Endothelial cell of umbilical vein (primary cell): ENCODE measurements at regions not wholly inside any gene's neighbourhood (a gene's known extent, or its start where the extent isn't known, plus 50 kb on each side); places are given as distances from the start of the nearest gene placed in this dataset.

Source experiments
- BruUV-seq: library from RNA; stranded (reverse); fragments of 400-500 nt; replicated peaks from 2 replicates; lab custom pipeline; 2021; lab: Mats Ljungman, UMichigan
- CTCF ChIA-PET: fragments of 300-600, 350-600 bp; sonication (Branson Sonifier 250); formaldehyde crosslinking; loops from one replicate; lab custom pipeline; 2021; ENCODE audit warnings: antibody characterized with exemption, inconsistent platforms; lab: Charles Lee
- POLR2A ChIA-PET: fragments of 300-600, 350-600 bp; sonication (Branson Sonifier 250); formaldehyde crosslinking; loops from one replicate; lab custom pipeline; 2021; ENCODE audit warnings: antibody characterized with exemption, inconsistent platforms; lab: Charles Lee
- DNase-seq: peaks from one replicate; pipeline ENCODE4 v3.0.0-alpha.2; 2011; ENCODE audit warnings: low read depth, low spot score
- FAIRE-seq: peaks from 2 replicates; lab custom pipeline; 2011; peaks lifted over from hg19 to GRCh38; lab: Jason Lieb, UNC
- H2AFZ ChIP-seq: 2 replicates; pipeline ENCODE4 v1.6.0; 2012; ENCODE audit warnings: low read depth, low read length, control low read depth, inconsistent platforms
- H3K27ac ChIP-seq: 2 replicates; pipeline ENCODE4 v1.5.1; 2011; ENCODE audit warnings: low read depth, mild to moderate bottlenecking, control low read depth, low read length, moderate library complexity; ENCODE audit not compliant: insufficient read depth
- H3K27me3 ChIP-seq, 2 experiments: 2 replicates each; pipeline versions ENCODE4 v1.6.0 to v1.6.1; 2011; ENCODE audit warnings: low read length in 2 of 2, mixed read lengths in 1 of 2; ENCODE audit not compliant: control insufficient read depth in 2 of 2, insufficient read depth in 2 of 2
- H3K36me3 ChIP-seq, 2 experiments: 2 replicates in 1 of 2; 3 replicates in 1 of 2; pipeline ENCODE4 v1.5.1; 2011; ENCODE audit warnings: low read length in 2 of 2, mild to moderate bottlenecking in 1 of 2, moderate library complexity in 1 of 2; ENCODE audit not compliant: control insufficient read depth in 2 of 2, insufficient read depth in 2 of 2; ENCODE audit errors: extremely low read depth in 1 of 2
- H3K4me1 ChIP-seq: 3 replicates; pipeline ENCODE4 v1.5.1; 2011; ENCODE audit warnings: mild to moderate bottlenecking, low read length; ENCODE audit not compliant: control insufficient read depth, insufficient read depth; ENCODE audit errors: extremely low read depth
- H3K4me2 ChIP-seq: 2 replicates; pipeline ENCODE4 v1.6.1; 2011; ENCODE audit warnings: low read length, control low read depth, mixed read lengths; ENCODE audit not compliant: insufficient read depth
- H3K4me3 ChIP-seq, 3 experiments: fragments of 200-600 bp in 1 of 3; sonication (generic), shearing (Covaris generic) in 1 of 3; replicated peaks in 1 of 3; 2 replicates each; pipeline ENCODE4 v1.5.1; 2011 to 2016; ENCODE audit warnings: control low read depth in 3 of 3, low read length in 3 of 3, mild to moderate bottlenecking in 2 of 3, inconsistent platforms in 1 of 3, low read depth in 1 of 3, moderate library complexity in 1 of 3; ENCODE audit not compliant: insufficient read depth in 1 of 3
- H3K79me2 ChIP-seq: 2 replicates; pipeline ENCODE4 v1.6.0; 2012; ENCODE audit warnings: low read length, inconsistent platforms; ENCODE audit not compliant: control insufficient read depth, insufficient read depth
- H3K9ac ChIP-seq: replicated peaks from 2 replicates; pipeline ENCODE3; 2011; ENCODE audit warnings: low read length, control low read depth; ENCODE audit not compliant: insufficient read depth; ENCODE audit errors: extremely low read depth
- H3K9me1 ChIP-seq: replicated peaks from 3 replicates; pipeline ENCODE4 v1.6.0; 2011; ENCODE audit warnings: mild to moderate bottlenecking, low read length; ENCODE audit not compliant: control insufficient read depth, insufficient read depth; ENCODE audit errors: extremely low read depth
- H3K9me3 ChIP-seq: replicated peaks from 2 replicates; pipeline ENCODE4 v1.5.1; 2012; ENCODE audit warnings: low read length, inconsistent platforms; ENCODE audit not compliant: control insufficient read depth, insufficient read depth
- H4K20me1 ChIP-seq: replicated peaks from 2 replicates; pipeline ENCODE3; 2011; ENCODE audit warnings: mild to moderate bottlenecking, low read length; ENCODE audit not compliant: control insufficient read depth, insufficient read depth; ENCODE audit errors: extremely low read depth
- CTCF ChIP-seq, 2 donors: IDR thresholded peaks; 1 replicate in 1 of 2; 2 replicates in 1 of 2; pipeline ENCODE4 v1.5.1; 2011; ENCODE audit warnings: low read length in 2 of 2, mild to moderate bottlenecking in 2 of 2, moderate library complexity in 2 of 2, control low read depth in 1 of 2, inconsistent platforms in 1 of 2, low read depth in 1 of 2; ENCODE audit not compliant: insufficient read depth in 1 of 2; ENCODE audit errors: extremely low read depth in 1 of 2
- EZH2 ChIP-seq: IDR thresholded peaks from 2 replicates; pipeline ENCODE4 v1.6.1; 2012; ENCODE audit warnings: borderline replicate concordance, low read depth, mild to moderate bottlenecking, moderate library complexity, low read length, inconsistent platforms; ENCODE audit not compliant: severe bottlenecking
- FOS ChIP-seq: IDR thresholded peaks from 2 replicates; pipeline ENCODE4 v1.6.1; 2011; ENCODE audit warnings: mild to moderate bottlenecking, low read length, moderate library complexity, borderline replicate concordance; ENCODE audit not compliant: insufficient read depth
- GATA2 ChIP-seq: IDR thresholded peaks from 2 replicates; pipeline ENCODE4 v1.7.0; 2011; ENCODE audit warnings: low read depth, mild to moderate bottlenecking, moderate library complexity, mixed read lengths, low read length; ENCODE audit not compliant: insufficient read length, insufficient read depth
- JUN ChIP-seq: IDR thresholded peaks from 2 replicates; pipeline ENCODE4 v1.6.1; 2011; ENCODE audit warnings: borderline replicate concordance, low read depth; ENCODE audit not compliant: insufficient read length, insufficient read depth
- MAX ChIP-seq: IDR thresholded peaks from 2 replicates; pipeline ENCODE4 v1.6.1; 2011; ENCODE audit not compliant: insufficient read depth, insufficient read length
- MYC ChIP-seq: IDR thresholded peaks from one replicate; pipeline ENCODE4 v1.6.1; 2011; ENCODE audit warnings: mild to moderate bottlenecking, low read depth, low read length
- POLR2A ChIP-seq: IDR thresholded peaks from 2 replicates; pipeline ENCODE4 v1.6.1; 2012; ENCODE audit warnings: low read depth, mild to moderate bottlenecking, control low read depth, low read length
- POLR2AphosphoS5 ChIP-seq: IDR thresholded peaks from 2 replicates; pipeline ENCODE4 v1.6.1; 2012; ENCODE audit warnings: low read depth, mild to moderate bottlenecking, control low read depth, low read length, moderate library complexity; ENCODE audit not compliant: insufficient read depth
- dilution Hi-C: fragments of 300-500 bp; cut with MboI; formaldehyde crosslinking; loops from one replicate; pipeline ENCODE4 v1.15.0; 2019; ENCODE audit warnings: low sequenced_read_pairs; ENCODE audit not compliant: extremely low pct_ligation_motif_present
- intact Hi-C: fragments of 100-400 bp; cut with micrococcal nuclease; formaldehyde crosslinking; loops from one replicate; pipeline ENCODE4 v1.10.0; 2022

DNA sequence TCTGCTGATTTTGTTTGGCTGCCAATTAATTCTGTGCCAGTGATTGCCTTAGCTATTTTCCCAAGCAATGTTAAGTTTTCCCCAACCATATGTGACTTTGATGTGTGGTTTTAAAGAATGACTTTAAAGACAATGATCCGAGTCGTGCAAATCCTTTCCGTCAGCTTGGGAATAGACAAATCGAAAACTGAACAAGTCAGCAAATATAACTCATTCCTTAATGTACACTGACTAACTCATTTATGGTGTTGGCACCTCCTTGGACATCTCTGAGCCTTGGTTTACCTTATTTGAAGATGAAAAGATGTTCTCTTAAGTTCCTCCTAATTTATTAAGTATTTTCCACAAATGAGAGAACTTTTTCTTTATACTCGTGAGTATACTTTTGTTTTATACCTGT lies 249.4 kb upstream of the SLCO3A1 start:
- Histone ChIP-seq H3K36me3 (no peaks in the 10 kb centered on the region), H3K4me3 (no peak overlapping the region), H3K4me1 (no peaks in the 10 kb centered on the region), H4K20me1 (no peaks in the 10 kb centered on the region), H2AFZ (no peak overlapping the region), H3K9ac (no peak overlapping the region), H3K27me3 (no peaks in the 10 kb centered on the region), H3K4me2 (no peak overlapping the region), H3K9me3 (peaks cover 2% of the 10 kb centered on the region), H3K27ac (no peak overlapping the region), H3K9me1 (no peaks in the 10 kb centered on the region), H3K79me2 (no peaks in the 10 kb centered on the region)
- TF ChIP-seq MYC, result no peak
- no peak for TF ChIP-seq EZH2
- no peak for TF ChIP-seq CTCF (IDR thresholded peaks at IDR 0.05; ENCODE audit: extremely low read depth in 1 of 2, insufficient read depth in 1 of 2, low read depth in 1 of 2, low read length in 2 of 2)
- no peak for TF ChIP-seq POLR2A
- no peak for TF ChIP-seq FOS
- no peak for TF ChIP-seq JUN
- no peak for TF ChIP-seq GATA2
- no peak for TF ChIP-seq MAX
- TF ChIP-seq POLR2AphosphoS5, result no peak
- no TSS peak for BruUV-seq
- ChIA-PET CTCF (no interaction called here), POLR2A (no interaction called here)
- DNase-seq (no peak), FAIRE-seq (no peak)
- dilution Hi-C loops (no loop called here), intact Hi-C loops (no loop called here)
